ENCODE measurements at regions not wholly inside any gene's neighbourhood (a gene's known extent, or its start where the extent isn't known, plus 50 kb on each side); places are given as distances from the start of the nearest gene placed in this dataset.
A peak's percentile ranks its signal among the peaks of the same experiment; 100 is the strongest.

DNA sequence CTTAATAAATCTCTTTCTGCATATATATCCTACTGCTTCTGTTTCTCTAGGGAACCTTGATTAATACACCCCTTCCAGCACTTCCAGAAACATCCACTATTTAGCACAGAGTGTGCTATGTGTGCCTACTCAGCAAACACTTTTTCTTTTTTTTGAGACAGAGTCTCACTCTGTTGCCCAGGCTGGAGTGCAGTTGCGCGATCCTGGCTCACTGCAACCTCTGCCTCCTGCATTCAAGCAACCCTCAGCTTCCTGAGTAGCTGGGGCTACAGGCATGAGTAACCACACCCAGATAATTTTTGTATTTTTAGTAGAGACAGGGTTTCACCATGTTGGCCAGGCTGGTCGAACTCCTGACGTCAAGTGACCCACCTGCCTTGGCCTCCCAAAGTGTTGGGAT lies 266.9 kb upstream of the DIAPH2 start:
- CTCF ChIA-PET (ENCODE audit: low intra/inter-chr PET ratio, low total read pairs) = no interaction called here
- no peak for FAIRE-seq
- no peaks in the 10 kb centered on the region for H3K4me1 ChIP-seq (ENCODE audit: insufficient read depth, low read length)
- no peak overlapping the region for H2AFZ ChIP-seq (ENCODE audit: low read length)
- no peak overlapping the region for H3K9ac ChIP-seq (ENCODE audit: insufficient read depth, low read depth, low read length)
- H3K9me3 ChIP-seq (ENCODE audit: low read length) = no peaks in the 10 kb centered on the region
- WGBS (ENCODE audit: low lambda C conversion rate) = 92% methylated on average over 2 of the region's 4 CpGs
- H3K27me3 ChIP-seq (ENCODE audit: control insufficient read depth in 1 of 2, insufficient read depth in 2 of 2, low read length in 2 of 2) = no peaks in the 10 kb centered on the region
- intact Hi-C loops (cut with micrococcal nuclease; ENCODE audit: unreplicated experiment) (no loop called here), in situ Hi-C loops (cut with HindIII; ENCODE audit: extremely low pct_ligation_motif_present, low pct_unique_long_range_greater_than_20kb) (no loop called here)
- no peaks in the 10 kb centered on the region for H3K36me3 ChIP-seq (replicated peaks in 1 of 2; ENCODE audit: control insufficient read depth in 1 of 2, insufficient read depth in 2 of 2, low read length in 2 of 2)
- no peak for TF ChIP-seq SP1 (IDR thresholded peaks at IDR 0.05)
- TF ChIP-seq SP1 (CRISPR knock-in tag; IDR thresholded peaks at IDR 0.05) = no peak
- no peak for TF ChIP-seq NFE2L1 (CRISPR knock-in tag; IDR thresholded peaks at IDR 0.05; ENCODE audit: borderline replicate concordance)
- TF ChIP-seq ZFY (CRISPR knock-in tag; IDR thresholded peaks at IDR 0.05) = no peak
- no peak for TF ChIP-seq FOXK1 (CRISPR knock-in tag; IDR thresholded peaks at IDR 0.05; ENCODE audit: borderline replicate concordance, low read depth)
- TF ChIP-seq TRIM24 (CRISPR knock-in tag; IDR thresholded peaks at IDR 0.05) = no peak
- TF ChIP-seq KLF13 (CRISPR knock-in tag; IDR thresholded peaks at IDR 0.05) = no peak
- no peak for TF ChIP-seq HHEX (CRISPR knock-in tag; IDR thresholded peaks at IDR 0.05)
- BruUV-seq (replicated peaks) = no TSS peak
- H3K79me2 ChIP-seq (ENCODE audit: insufficient read depth, low read length) = no peaks in the 10 kb centered on the region
- POLR2A ChIA-PET = no interaction called here
- H4K20me1 ChIP-seq (ENCODE audit: insufficient read depth, low read length) = no peaks in the 10 kb centered on the region
- no peak overlapping the region for H3K4me2 ChIP-seq (ENCODE audit: low read depth, low read length)
- ATAC-seq = no peak
- H3K4me3 ChIP-seq (replicated peaks in 1 of 3; ENCODE audit: insufficient read depth in 1 of 3, low read depth in 2 of 3, low read length in 3 of 3) = no peak overlapping the region
- DNase-seq (ENCODE audit: low spot score) = no peak
- no peak overlapping the region for H3K27ac ChIP-seq (ENCODE audit: extremely low read length, insufficient read depth, low read length)

DNA sequence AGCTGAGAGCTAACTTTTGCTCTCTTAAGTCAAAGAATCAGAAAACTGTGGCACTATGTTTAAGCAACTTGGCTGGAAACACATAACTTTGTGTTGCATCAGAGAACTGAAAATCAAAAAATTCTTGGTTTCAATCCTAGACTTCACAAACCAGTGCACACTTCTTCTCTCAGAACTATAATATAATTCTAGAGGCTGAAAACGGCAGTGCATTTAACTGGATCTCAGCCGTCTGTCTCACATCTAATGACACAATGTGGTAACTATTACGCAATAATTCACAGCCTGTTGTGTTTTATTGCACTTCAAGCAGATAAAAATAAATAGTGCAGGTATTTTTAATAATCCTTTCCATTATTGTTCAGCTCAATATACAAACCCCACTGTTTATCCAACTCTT lies 260.6 kb upstream of the DIAPH2 start:
- no peak overlapping the region for H2AFZ ChIP-seq (ENCODE audit: low read length)
- no peaks in the 10 kb centered on the region for H4K20me1 ChIP-seq (ENCODE audit: insufficient read depth, low read length)
- POLR2A ChIA-PET = no interaction called here
- H3K9ac ChIP-seq (ENCODE audit: insufficient read depth, low read depth, low read length) = no peak overlapping the region
- H3K27ac ChIP-seq (ENCODE audit: extremely low read length, insufficient read depth, low read length) = no peak overlapping the region
- CTCF ChIA-PET (ENCODE audit: low intra/inter-chr PET ratio, low total read pairs) = no interaction called here
- in situ Hi-C loops (cut with HindIII; ENCODE audit: extremely low pct_ligation_motif_present, low pct_unique_long_range_greater_than_20kb) (no loop called here), intact Hi-C loops (cut with micrococcal nuclease; ENCODE audit: unreplicated experiment) (no loop called here)
- TF ChIP-seq CEBPB (IDR thresholded peaks at IDR 0.05; ENCODE audit: borderline replicate concordance, low read depth, low read length) (peak; percentile 90), CHD4 (IDR thresholded peaks at IDR 0.05; ENCODE audit: borderline replicate concordance, low read length) (no peak), CEBPG (CRISPR knock-in tag; IDR thresholded peaks at IDR 0.05) (peak; percentile 47; the same call in 1 of the 2 replicates)
- no TSS peak for BruUV-seq (replicated peaks)
- H3K4me1 ChIP-seq (ENCODE audit: insufficient read depth, low read length) = no peaks in the 10 kb centered on the region
- whole genome bisulfite sequencing (ENCODE audit: low lambda C conversion rate) = 29% methylated on average over 3 of the region's 3 CpGs
- H3K79me2 ChIP-seq (ENCODE audit: insufficient read depth, low read length) = no peaks in the 10 kb centered on the region
- H3K4me3 ChIP-seq (replicated peaks in 1 of 3; ENCODE audit: insufficient read depth in 1 of 3, low read depth in 2 of 3, low read length in 3 of 3) = no peak overlapping the region
- H3K4me2 ChIP-seq (ENCODE audit: low read depth, low read length) = no peak overlapping the region
- H3K36me3 ChIP-seq (replicated peaks in 1 of 2; ENCODE audit: control insufficient read depth in 1 of 2, insufficient read depth in 2 of 2, low read length in 2 of 2) = no peaks in the 10 kb centered on the region
- no peak for ATAC-seq
- DNase-seq (ENCODE audit: low spot score) = no peak
- no peaks in the 10 kb centered on the region for H3K9me3 ChIP-seq (ENCODE audit: low read length)
- no peaks in the 10 kb centered on the region for H3K27me3 ChIP-seq (ENCODE audit: control insufficient read depth in 1 of 2, insufficient read depth in 2 of 2, low read length in 2 of 2)
- no peak for FAIRE-seq
